Amniotic epithelial cell (primary cell): ENCODE measurements at regions not wholly inside any gene's neighbourhood (a gene's known extent, or its start where the extent isn't known, plus 50 kb on each side); places are given as distances from the start of the nearest gene placed in this dataset.

ENCODE experiments used
- DNase-seq: peaks from one replicate; pipeline ENCODE4 v3.0.0-alpha.2; 2010; ENCODE audit warnings: low read depth

DNA sequence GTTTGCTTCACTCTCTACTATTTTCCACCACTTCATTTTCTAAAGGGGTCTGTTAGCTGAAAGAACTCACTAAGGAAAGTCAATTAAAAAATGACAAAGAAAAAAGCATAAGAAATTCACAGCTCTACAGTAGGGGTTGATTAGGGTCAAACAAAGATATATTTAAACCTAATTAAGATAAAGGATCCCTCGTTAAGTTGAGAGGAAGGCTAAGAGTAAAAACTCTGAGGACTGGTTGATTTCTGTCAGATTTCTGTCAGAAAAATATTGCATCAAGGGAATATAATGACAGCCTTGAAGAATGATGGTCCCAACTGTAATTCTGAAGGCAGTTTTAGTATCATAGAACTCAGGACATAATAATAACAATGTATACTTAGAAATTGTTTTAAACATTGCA is 218.0 kb downstream of the QDPR start:
- no peak for DNase-seq

GRCh38 chr4:17288151-17288550 is 223.7 kb downstream of the QDPR start:
- no peak for DNase-seq

- no peak for DNase-seq
Observed at GRCh38 chr4:17286752-17287460, 225.0 kb downstream of the QDPR start.

DNA sequence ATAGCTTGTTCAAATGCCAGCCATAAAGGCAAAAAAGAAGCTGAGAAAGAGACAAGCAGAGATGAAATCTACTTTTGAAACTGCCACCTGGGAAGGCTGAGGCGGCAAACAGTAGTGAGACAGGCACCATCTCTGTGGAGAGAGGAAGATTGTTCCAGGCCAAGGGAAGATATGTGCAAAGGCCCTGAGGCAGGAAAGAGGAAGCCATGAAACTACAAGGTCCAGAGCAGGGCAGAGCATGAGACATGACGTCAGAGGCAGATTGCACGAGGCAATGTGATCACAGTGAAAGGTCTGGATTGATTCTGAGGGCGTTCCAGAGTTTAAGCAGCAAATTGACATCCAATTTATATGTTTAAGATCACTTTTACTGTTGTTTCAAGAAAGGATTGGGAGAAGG is 226.1 kb downstream of the QDPR start:
- no peak for DNase-seq

DNA sequence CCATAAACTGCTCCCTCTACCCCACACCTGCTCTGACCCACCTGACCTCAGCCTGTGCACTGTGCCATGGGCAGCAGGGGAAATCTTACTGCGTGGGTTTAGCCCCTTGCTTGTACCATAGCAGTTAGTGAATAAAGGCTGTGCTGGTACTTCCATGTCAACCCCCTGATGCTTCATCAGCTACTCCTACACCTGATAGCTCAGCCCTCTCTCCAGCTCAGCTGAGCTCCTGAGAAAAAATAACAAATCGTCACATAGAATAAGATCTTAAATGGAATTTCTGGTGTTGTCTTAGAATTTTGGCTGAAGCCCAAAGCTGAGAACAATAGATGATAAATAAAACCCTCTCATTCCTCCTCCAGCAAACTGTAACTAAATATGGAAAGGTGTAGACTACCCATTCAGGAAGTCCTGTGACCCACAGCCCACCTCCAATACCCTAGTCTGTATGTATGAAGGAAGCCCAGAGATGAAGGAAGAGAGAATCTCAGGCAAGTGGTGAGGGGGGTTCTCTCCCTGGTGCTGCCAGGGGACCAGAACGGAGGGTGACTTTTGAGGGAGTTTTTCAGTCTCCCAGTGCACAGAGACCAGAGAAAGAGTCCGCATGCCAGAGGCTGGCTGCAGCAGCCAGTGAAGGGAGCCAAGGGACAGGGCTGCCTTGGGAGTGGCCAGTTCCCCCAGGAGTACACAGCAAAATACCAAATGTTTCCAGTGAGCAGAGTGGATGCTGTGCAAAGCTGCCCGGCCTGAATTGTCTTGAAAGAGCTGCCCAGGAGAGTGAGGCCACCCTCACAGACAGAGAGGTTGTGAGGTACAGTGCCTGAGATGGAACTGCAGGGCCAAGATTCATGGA is 227.3 kb downstream of the QDPR start:
- no peak for DNase-seq

DNA sequence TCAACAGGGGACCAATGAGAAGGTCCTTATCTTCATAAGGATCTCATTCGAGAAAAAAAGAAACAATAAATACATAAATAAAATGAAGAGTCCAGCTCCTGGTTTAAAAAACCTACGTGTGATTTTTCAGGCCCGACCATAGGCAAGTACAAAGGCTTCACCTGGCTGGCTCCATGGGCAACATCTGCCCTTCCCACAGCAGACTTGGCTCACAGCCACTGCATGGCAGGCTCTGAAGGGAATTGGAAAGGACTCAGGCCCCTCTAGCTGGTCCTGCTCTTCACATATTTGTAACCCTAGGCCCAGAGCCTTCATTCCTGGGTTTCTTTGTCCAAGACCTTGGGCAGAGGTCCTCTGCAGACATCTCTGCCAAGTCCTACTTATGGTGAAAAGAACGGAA is 228.1 kb downstream of the QDPR start:
- DNase-seq: no peak

DNA sequence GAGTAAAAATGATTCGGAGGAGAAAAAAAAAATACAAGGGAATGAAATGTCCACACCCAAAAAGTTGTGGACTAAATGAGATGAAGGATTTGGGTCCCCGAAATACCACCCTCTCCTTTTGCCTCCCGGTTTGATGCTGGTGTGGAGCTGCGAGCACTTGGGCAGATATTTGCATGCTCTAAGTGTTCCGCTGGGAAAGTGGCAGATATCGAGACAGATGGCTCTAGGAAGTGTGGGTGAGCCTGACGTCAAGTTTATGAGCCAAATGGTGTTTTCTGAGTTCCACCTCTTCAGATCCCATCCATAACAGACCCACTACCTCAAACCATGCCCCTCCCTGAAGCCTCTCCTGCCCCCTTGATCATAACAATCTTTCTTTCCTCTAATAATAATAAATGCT is 228.6 kb downstream of the QDPR start:
- DNase-seq: no peak

DNA sequence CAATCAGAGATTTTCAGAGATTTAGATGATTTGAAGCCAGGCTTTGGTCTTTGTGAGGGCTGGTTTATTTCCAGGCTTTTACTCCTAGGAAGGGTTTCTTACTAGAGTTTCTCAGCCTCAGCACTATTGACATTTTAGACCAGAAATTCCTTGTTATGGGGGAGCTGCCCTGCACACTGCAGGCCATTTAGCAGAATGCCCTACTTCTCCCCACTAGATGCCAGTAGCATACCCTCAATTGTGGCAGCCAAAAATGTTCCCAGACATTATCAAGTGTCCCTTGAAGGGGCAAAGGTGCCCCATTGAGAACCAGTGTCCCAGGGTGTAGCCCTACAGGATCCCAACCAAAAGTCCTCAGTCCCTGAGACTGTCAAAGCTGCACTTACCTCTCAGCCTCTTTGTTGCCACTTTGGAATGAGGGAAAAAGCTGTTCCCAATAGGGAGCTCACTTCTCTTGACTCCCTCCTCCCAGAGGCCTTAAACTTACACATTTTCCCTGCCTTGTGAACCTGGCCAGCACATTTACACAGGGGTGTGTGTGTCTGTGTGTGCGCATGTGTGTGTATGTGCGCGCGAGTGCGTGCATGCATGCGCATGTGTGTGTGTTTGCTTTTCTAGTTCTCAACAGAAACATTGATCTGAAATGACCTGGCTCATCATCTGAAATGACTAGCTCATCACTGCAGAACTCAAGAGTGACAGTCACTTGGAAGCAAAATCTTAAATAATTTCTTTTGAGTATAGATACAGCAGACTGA is 231.4 kb downstream of the QDPR start:
- DNase-seq: no peak

DNA sequence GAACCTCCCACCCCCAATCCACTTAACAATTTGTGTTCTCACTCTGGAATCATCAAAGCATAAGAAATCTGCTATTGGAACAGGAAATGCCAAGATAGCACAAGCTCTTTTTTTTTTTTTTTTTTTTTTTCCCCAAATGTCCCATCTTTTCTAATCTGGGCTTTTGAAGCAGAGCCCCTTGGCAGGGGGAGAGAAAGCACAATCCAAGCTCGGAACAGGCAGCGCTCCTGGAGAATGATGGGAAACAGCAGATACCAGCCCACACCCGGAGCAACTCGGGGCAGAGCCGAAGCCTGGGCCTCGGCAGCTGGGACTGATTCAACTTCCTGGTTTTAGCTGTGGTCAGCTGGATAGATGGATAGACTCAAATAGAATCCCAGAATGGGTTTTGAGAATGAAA is 235.1 kb downstream of the QDPR start:
- no peak for DNase-seq

DNA sequence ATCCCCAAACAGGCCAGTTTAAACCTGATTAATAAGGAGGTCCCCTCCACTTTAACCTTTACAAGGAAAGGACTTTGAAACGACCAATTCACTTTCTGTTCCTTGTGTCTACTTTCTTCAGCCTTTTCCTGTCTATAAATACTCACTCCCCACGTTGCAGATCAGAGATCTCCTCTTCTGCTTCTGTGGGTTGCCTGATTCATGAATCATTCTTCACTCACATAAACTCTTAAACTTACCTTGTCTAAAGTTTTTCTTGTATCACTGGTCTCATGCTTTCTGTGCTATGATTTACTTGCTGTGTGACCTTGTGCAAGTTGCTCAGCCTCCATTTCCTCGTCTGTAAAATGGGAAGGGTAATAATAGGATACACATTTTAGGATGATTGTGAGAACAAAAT is 236.1 kb downstream of the QDPR start:
- DNase-seq: no peak

- no peak for DNase-seq
Observed at GRCh38 chr4:17273047-17273446, 238.8 kb downstream of the QDPR start.

DNA sequence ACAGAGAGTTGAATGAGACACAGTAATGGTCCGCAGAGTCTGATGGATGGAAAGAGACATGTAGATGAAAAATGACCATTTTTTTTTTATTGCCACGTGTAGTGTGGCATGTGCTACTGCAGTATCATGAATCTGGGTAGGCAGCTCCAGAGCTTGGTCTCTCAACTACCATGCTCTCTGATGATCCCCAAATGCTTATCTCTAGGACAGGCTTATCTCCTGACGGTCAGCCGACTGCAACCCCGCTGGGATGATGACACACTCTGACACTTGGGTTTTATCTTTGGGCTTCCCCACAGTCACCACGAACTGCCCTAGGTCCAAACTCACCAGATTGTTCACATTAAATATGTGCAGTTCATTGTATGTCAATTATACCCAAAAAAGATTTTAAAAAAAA is 239.7 kb downstream of the QDPR start:
- DNase-seq: no peak

GRCh38 chr4:17265653-17266052 is 246.2 kb downstream of the QDPR start:
- no peak for DNase-seq

GRCh38 chr4:17265139-17265538 is 246.8 kb downstream of the QDPR start:
- no peak for DNase-seq

DNA sequence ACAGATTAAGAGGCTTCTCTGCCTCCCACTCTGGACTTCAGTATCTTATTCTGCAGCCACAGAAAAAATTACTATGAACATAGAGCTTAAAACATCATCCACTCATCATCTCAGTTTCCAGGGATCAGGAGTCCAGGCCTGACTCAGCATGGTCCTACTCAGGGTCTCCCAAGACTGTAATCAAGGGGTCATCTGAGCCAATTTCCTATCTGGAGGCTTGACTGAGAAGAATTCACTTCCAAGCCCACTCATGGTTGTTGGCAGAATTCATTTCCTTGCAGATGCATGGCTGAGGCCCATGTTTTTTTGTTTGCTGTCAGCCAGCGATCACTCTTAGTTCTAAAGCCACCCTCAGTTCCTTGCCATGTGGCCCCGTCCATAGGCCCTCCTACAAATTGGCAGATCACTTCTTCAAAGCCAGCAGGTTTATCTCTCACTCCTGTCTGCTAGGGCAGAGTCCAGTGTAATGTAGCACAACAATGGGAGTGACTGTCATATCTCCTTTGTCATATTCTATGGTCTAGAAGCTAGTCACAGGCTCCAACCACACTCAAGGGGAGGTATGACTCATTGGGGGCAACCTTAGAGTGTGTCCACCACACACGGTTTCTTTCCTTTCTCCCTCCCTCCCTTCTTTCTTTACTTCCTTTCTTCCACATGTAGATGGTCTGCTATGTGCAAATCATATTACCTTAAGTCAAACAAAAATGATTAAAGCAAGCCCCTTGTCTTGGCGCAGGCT is 251.6 kb downstream of the QDPR start:
- DNase-seq: no peak

GRCh38 chr4:17258106-17258505 is 253.8 kb downstream of the QDPR start:
- DNase-seq: no peak

- no peak for DNase-seq
Observed at GRCh38 chr4:17252131-17252530, 259.8 kb downstream of the QDPR start.

DNA sequence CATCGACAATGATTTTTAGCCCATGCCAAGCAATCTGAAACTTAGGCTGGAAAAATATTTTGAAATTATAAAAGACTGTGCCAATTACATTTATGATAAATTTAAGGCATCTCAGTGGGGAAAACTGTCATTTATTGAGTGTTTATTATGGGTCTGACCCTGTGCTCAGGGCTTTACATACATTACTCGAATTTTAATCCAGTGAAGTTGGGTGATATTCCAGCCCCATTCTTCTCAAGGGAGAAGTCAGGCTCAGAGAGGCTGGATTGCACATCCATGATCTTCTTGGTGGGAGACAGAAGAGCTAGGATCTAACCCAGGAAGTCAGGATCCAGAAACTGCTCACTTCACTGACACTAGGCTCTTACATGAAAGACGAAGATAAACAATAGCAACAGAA is 260.8 kb downstream of the QDPR start:
- DNase-seq: no peak

DNA sequence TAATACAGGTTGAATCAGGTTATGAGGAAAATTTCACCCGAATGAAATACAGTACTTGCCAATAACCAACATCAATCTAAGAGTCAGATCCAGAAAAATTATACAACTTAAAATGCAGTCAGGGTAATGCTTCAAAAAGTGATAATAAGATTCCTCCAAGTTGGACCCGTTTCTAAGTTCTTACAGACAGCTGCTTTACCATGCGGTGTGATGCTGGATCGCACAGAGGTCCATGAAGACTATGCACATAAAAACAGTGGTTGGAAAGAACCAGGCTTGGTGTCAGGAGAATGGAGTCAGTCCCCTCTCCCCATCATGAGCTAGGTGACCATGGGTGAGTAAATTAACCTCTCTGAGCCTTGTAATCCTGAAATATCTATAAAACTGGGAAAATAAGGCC is 261.3 kb downstream of the QDPR start:
- no peak for DNase-seq

- no peak for DNase-seq
Observed at GRCh38 chr4:17246656-17247055, 265.2 kb downstream of the QDPR start.

- DNase-seq: no peak
Observed at GRCh38 chr4:17241835-17242234, 270.1 kb downstream of the QDPR start.

DNA sequence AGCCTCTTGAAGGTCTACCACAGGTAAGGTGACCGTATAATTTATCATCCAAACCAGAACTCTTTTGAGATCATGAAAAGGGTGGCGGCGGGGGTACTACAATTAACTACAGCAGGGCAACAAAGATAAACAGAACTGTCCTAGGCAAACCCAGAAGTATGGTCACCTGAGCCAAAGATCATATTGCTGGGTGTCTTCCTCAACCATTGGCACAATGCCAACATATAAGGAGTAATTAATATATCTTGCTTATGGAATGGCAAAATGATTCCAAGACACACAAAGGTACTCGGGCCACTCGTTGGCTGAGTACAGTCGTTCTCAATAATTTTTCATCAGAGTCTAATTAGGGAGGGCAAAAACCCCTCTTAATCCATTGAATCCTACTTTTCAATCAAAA is 273.3 kb downstream of the QDPR start:
- no peak for DNase-seq
